Psoas muscle (tissue), 6 donors: ENCODE measurements at regions not wholly inside any gene's neighbourhood (a gene's known extent, or its start where the extent isn't known, plus 50 kb on each side); places are given as distances from the start of the nearest gene placed in this dataset.

ENCODE experiments used
- ATAC-seq, 4 donors: fragments of 200-7000 bp; cut with Tn5 transposase; one replicate each; pipeline ENCODE4 v1.9.1; 2020; ENCODE audit warnings: moderate library complexity in 3 of 4, mild to moderate bottlenecking in 2 of 4
- DNase-seq, 2 donors: peaks; one replicate each; pipeline ENCODE4 v3.0.0-alpha.2; 2020
- H3K27ac ChIP-seq: fragments of 200-600 bp; one replicate; pipeline ENCODE4 v1.8.0; 2022
- H3K27me3 ChIP-seq, 3 donors: fragments of 200-600 bp in 1 of 3; one replicate each; pipeline versions ENCODE4 v1.6.1 to v1.8.0; 2013 to 2022; ENCODE audit warnings: low read length in 2 of 3, mild to moderate bottlenecking in 2 of 3, moderate library complexity in 1 of 3; ENCODE audit not compliant: insufficient read depth in 3 of 3
- H3K36me3 ChIP-seq, 2 donors: fragments of 200-600 bp in 1 of 2; one replicate each; pipeline versions ENCODE4 v1.6.1 to v1.8.0; 2013 to 2022; ENCODE audit warnings: low read depth in 1 of 2, mild to moderate bottlenecking in 1 of 2, moderate library complexity in 1 of 2; ENCODE audit not compliant: insufficient read depth in 1 of 2
- H3K4me1 ChIP-seq: fragments of 200-600 bp; one replicate; pipeline ENCODE4 v1.8.0; 2022
- H3K4me3 ChIP-seq: fragments of 200-600 bp; one replicate; pipeline ENCODE4 v1.8.0; 2022; ENCODE audit warnings: mild to moderate bottlenecking
- H3K9me3 ChIP-seq: fragments of 200-600 bp; one replicate; pipeline ENCODE4 v1.8.0; 2022
- intact Hi-C, 2 donors: fragments of 100-400 bp; cut with DNase I; formaldehyde crosslinking; loops; one replicate each; pipeline versions ENCODE4 v1.11.0 to v1.14.2; 2022
- TF ChIP-seq, protein P1 (sequence below): fragments of 200-600 bp; IDR thresholded peaks from one replicate; pipeline ENCODE4 v1.8.0; 2022; ENCODE audit warnings: antibody characterized with exemption
- donor health status: healthy with polysubstance abuse.
- donor health status: DM: no; HTN: no; CAD: no; lungs with moderate emphysema.
- donor health status: healthy.
- donor health status: DM: yes; HTN: yes; CAD: no.
- donor health status: DM: no; HTN: no; CAD: no.
- donor health status: DM: yes; HTN: yes; CAD: no.

DNA sequence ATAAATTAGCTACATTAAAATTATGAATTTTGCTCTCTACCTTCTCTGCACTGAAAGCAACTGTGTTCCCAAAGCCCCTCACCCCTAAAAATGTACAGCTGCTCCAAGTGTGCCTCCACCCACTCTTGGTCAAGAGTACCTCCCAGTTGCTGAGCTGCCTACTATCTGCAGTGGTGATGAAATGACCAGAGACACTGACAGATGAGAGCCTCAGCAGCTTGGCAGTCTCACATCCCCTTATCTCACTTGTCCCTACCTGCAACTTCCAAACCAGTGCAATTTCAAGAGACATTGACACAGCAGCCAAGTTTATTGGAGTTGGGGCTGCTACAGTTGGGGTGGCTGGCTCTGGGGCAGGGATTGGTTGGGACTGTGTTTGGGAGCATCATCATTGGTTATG lies 52.2 kb upstream of the COL6A5 start:
- TF ChIP-seq, protein P1, sequence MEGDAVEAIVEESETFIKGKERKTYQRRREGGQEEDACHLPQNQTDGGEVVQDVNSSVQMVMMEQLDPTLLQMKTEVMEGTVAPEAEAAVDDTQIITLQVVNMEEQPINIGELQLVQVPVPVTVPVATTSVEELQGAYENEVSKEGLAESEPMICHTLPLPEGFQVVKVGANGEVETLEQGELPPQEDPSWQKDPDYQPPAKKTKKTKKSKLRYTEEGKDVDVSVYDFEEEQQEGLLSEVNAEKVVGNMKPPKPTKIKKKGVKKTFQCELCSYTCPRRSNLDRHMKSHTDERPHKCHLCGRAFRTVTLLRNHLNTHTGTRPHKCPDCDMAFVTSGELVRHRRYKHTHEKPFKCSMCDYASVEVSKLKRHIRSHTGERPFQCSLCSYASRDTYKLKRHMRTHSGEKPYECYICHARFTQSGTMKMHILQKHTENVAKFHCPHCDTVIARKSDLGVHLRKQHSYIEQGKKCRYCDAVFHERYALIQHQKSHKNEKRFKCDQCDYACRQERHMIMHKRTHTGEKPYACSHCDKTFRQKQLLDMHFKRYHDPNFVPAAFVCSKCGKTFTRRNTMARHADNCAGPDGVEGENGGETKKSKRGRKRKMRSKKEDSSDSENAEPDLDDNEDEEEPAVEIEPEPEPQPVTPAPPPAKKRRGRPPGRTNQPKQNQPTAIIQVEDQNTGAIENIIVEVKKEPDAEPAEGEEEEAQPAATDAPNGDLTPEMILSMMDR: no peak
- Histone ChIP-seq H3K27me3 (no peaks in the 10 kb centered on the region), H3K4me1 (no peaks in the 10 kb centered on the region), H3K36me3 (no peaks in the 10 kb centered on the region), H3K9me3 (no peaks in the 10 kb centered on the region), H3K4me3 (no peak overlapping the region), H3K27ac (no peak overlapping the region)
- intact Hi-C loops: no loop called here
- no peak for ATAC-seq
- no peak for DNase-seq
